HG02884 (cell line): ENCODE measurements at regions not wholly inside any gene's neighbourhood (a gene's known extent, or its start where the extent isn't known, plus 50 kb on each side); places are given as distances from the start of the nearest gene placed in this dataset.

Experiments
- ATAC-seq: cut with Tn5 transposase; IDR thresholded peaks from one replicate; pipeline ENCODE4 v1.9.1; 2021; ENCODE audit warnings: mild to moderate bottlenecking, moderate library complexity; ENCODE audit not compliant: unreplicated experiment

GRCh38 chr6:120141601-120142000 is 792.0 kb upstream of the MAN1A1 start:
- ATAC-seq, result no peak

GRCh38 chr6:120137492-120137891 is 787.9 kb upstream of the MAN1A1 start:
- ATAC-seq, result no peak

GRCh38 chr6:120129228-120129627 is 779.7 kb upstream of the MAN1A1 start:
- ATAC-seq, result no peak

- ATAC-seq, result no peak
Observed at GRCh38 chr6:120122401-120122800, 772.8 kb upstream of the MAN1A1 start.

GRCh38 chr6:120116343-120116742 is 766.8 kb upstream of the MAN1A1 start:
- ATAC-seq, result peak; percentile 56

GRCh38 chr6:120112980-120113379 is 763.4 kb upstream of the MAN1A1 start:
- no peak for ATAC-seq

GRCh38 chr6:120111001-120111400 is 761.4 kb upstream of the MAN1A1 start:
- no peak for ATAC-seq

GRCh38 chr6:120108061-120108795 is 758.7 kb upstream of the MAN1A1 start:
- no peak for ATAC-seq

- ATAC-seq, result no peak
Observed at GRCh38 chr6:120103618-120104017, 754.1 kb upstream of the MAN1A1 start.

GRCh38 chr6:120096696-120097260 is 747.2 kb upstream of the MAN1A1 start:
- no peak for ATAC-seq

GRCh38 chr6:120083186-120083585 is 733.6 kb upstream of the MAN1A1 start:
- no peak for ATAC-seq

- no peak for ATAC-seq
Observed at GRCh38 chr6:120077489-120077888, 727.9 kb upstream of the MAN1A1 start.

GRCh38 chr6:120058410-120058809 is 708.8 kb upstream of the MAN1A1 start:
- no peak for ATAC-seq

- ATAC-seq, result peak; percentile 86
Observed at GRCh38 chr6:120056085-120056484, 706.5 kb upstream of the MAN1A1 start.

GRCh38 chr6:120055071-120055470 is 705.5 kb upstream of the MAN1A1 start:
- ATAC-seq, result no peak

GRCh38 chr6:120039664-120040063 is 690.1 kb upstream of the MAN1A1 start:
- ATAC-seq, result no peak

GRCh38 chr6:120031837-120032236 is 682.3 kb upstream of the MAN1A1 start:
- ATAC-seq, result no peak

- no peak for ATAC-seq
Observed at GRCh38 chr6:120026791-120027190, 677.2 kb upstream of the MAN1A1 start.

GRCh38 chr6:120010075-120010474 is 660.5 kb upstream of the MAN1A1 start:
- no peak for ATAC-seq

GRCh38 chr6:120005292-120005976 is 655.9 kb upstream of the MAN1A1 start:
- ATAC-seq, result no peak

GRCh38 chr6:119986934-119987549 is 637.5 kb upstream of the MAN1A1 start:
- ATAC-seq, result no peak
